HEK293T (cell line): ENCODE measurements at regions not wholly inside any gene's neighbourhood (a gene's known extent, or its start where the extent isn't known, plus 50 kb on each side); places are given as distances from the start of the nearest gene placed in this dataset.

Source experiments
- ARNT ChIP-seq: fragments of 450-650 bp; IDR thresholded peaks from 2 replicates; pipeline ENCODE4 v1.6.1; 2017; ENCODE audit warnings: mild to moderate bottlenecking
- BHLHE40 ChIP-seq: fragments of 450-650 bp; IDR thresholded peaks from 2 replicates; pipeline ENCODE4 v1.6.1; 2016; ENCODE audit warnings: mild to moderate bottlenecking, moderate library complexity, borderline replicate concordance
- CTBP1 ChIP-seq: fragments of 450-650 bp; IDR thresholded peaks from 2 replicates; pipeline ENCODE4 v1.6.1; 2016; ENCODE audit warnings: borderline replicate concordance
- ELF4 ChIP-seq: fragments of 450-650 bp; IDR thresholded peaks from 2 replicates; pipeline ENCODE4 v1.6.1; 2017; ENCODE audit warnings: antibody characterized with exemption
- FOXA1 ChIP-seq: fragments of 450-650 bp; IDR thresholded peaks from 2 replicates; pipeline ENCODE4 v1.6.1; 2016; ENCODE audit warnings: mild to moderate bottlenecking
- FOXK2 ChIP-seq: fragments of 450-650 bp; IDR thresholded peaks from 2 replicates; pipeline ENCODE4 v1.6.1; 2016; ENCODE audit warnings: mild to moderate bottlenecking
- FOXM1 ChIP-seq: fragments of 450-650 bp; IDR thresholded peaks from 2 replicates; pipeline ENCODE4 v1.6.1; 2017; ENCODE audit warnings: mild to moderate bottlenecking, borderline replicate concordance
- LEF1 ChIP-seq: fragments of 450-650 bp; IDR thresholded peaks from 2 replicates; pipeline ENCODE4 v1.6.1; 2017; ENCODE audit warnings: mild to moderate bottlenecking, borderline replicate concordance
- SP1 ChIP-seq: fragments of 450-650 bp; IDR thresholded peaks from 2 replicates; pipeline ENCODE4 v1.6.1; 2017
- SUZ12 ChIP-seq: fragments of 450-650 bp; IDR thresholded peaks from 2 replicates; pipeline ENCODE4 v1.6.1; 2016; ENCODE audit warnings: mild to moderate bottlenecking
- TARDBP ChIP-seq: fragments of 450-650 bp; IDR thresholded peaks from 2 replicates; pipeline ENCODE4 v1.6.1; 2016
- ZNF384 ChIP-seq: fragments of 450-650 bp; IDR thresholded peaks from 2 replicates; pipeline ENCODE4 v1.6.1; 2016

DNA sequence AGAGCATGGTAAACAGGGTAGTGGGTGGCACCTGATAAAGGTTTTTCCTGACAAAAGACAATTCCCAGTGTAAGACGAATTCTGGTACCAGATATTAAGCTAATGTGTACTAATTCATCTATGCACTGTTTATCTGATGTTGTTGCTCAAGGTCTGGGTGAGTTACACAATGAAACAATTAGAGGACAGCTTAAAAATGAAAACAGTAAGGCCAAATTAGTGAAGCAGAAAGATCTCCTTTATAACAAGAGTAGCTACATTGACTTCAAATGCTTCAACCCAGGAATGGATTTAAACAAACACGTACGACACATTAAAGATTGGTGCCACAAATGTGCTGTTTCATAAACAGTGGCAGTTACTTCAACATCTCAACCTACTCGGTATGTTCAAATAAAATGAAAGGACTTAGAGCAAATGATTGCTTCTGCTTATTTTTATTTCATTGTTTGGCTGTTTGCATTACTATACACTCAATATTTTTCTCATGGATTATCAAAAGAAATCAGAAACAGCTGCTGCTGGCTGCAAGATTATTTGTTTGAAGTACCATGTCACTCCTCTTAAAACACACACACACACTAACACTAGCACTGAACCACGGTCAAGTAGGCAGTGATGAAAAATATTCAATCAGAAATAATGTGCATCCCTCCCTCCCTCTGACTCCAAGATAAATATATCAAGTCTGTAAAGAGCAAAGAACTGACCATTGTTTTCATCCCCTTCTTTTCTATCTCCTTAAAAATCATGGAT lies 94.4 kb upstream of the RND3 start:
- no peak for TF ChIP-seq BHLHE40
- no peak for TF ChIP-seq SUZ12
- no peak for TF ChIP-seq ELF4
- TF ChIP-seq TARDBP: no peak
- no peak for TF ChIP-seq FOXK2
- TF ChIP-seq FOXA1: no peak
- no peak for TF ChIP-seq LEF1
- TF ChIP-seq FOXM1: no peak
- TF ChIP-seq SP1: no peak
- no peak for TF ChIP-seq ARNT
- TF ChIP-seq CTBP1: no peak
- TF ChIP-seq ZNF384: no peak
